ENCODE measurements at regions not wholly inside any gene's neighbourhood (a gene's known extent, or its start where the extent isn't known, plus 50 kb on each side); places are given as distances from the start of the nearest gene placed in this dataset.

DNA sequence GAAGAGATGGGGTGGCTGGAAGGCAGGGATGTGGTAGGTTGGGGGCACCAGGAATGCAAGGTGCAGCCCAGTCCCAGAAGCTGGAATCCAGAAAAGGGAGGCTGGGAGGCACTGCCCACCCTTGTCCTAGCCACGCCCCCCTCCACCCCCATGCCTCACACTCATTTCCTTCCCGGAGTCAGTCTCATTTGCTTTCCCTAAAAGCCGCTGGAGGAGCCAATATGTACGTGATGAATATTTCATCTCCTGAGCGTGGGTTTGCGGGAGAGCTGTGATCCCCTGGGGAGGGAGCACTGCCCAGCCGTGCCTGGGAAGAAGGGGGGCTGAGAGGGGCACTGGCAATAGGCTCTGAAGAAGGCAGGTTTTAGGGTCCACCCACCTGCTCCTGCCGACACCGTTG, 124.5 kb upstream of the LHX1 start:
- TF ChIP-seq POLR2A (IDR thresholded peaks at IDR 0.05), result no peak
- TF ChIP-seq, protein P1, sequence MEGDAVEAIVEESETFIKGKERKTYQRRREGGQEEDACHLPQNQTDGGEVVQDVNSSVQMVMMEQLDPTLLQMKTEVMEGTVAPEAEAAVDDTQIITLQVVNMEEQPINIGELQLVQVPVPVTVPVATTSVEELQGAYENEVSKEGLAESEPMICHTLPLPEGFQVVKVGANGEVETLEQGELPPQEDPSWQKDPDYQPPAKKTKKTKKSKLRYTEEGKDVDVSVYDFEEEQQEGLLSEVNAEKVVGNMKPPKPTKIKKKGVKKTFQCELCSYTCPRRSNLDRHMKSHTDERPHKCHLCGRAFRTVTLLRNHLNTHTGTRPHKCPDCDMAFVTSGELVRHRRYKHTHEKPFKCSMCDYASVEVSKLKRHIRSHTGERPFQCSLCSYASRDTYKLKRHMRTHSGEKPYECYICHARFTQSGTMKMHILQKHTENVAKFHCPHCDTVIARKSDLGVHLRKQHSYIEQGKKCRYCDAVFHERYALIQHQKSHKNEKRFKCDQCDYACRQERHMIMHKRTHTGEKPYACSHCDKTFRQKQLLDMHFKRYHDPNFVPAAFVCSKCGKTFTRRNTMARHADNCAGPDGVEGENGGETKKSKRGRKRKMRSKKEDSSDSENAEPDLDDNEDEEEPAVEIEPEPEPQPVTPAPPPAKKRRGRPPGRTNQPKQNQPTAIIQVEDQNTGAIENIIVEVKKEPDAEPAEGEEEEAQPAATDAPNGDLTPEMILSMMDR (IDR thresholded peaks at IDR 0.05), result no peak
